ENCODE measurements at regions not wholly inside any gene's neighbourhood (a gene's known extent, or its start where the extent isn't known, plus 50 kb on each side); places are given as distances from the start of the nearest gene placed in this dataset.
A peak's percentile ranks its signal among the peaks of the same experiment; 100 is the strongest.

DNA sequence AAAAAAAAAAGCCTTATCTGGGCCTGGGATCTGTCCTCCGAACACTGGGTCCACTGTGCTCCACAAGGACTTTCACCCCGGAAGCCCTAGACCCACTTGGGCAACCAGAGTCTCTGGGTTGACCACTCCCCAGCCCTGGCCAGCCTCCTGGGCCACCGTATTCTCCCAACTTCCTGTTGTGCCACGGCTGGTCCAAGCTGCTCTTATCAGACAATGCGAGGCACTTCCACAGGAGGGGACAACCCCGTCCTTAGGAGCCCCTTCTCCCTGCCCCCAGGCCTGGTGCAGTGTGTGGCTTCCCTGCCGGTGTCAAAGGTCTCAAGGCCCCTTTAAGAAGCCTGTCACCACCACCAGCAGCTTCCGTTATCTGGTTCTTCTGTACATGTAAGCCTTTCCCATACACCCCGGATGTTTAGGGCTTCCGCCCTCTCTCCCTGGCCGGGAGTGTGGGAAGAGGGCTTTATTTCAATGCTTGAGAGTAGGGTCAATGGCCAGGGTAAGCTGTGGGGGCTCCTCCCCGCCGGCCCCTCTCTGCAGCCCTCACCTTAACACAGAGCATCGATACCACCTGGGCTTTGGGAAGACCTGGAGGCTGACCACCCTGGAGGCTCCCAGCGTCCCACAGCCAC is 313.0 kb downstream of the SEC14L1 start (continued):
- TF ChIP-seq MXD1 (CRISPR knock-in tag; IDR thresholded peaks at IDR 0.05; ENCODE audit: borderline replicate concordance, poor library complexity, severe bottlenecking) = no peak
- TF ChIP-seq AFF4 (CRISPR knock-in tag; IDR thresholded peaks at IDR 0.05) = no peak
- TF ChIP-seq, protein P1, sequence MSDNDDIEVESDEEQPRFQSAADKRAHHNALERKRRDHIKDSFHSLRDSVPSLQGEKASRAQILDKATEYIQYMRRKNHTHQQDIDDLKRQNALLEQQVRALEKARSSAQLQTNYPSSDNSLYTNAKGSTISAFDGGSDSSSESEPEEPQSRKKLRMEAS (CRISPR knock-in tag; IDR thresholded peaks at IDR 0.05) = no peak
- TF ChIP-seq ETS1 (conservative IDR thresholded peaks at IDR 0.05; ENCODE audit: control insufficient read depth, low read depth, low read length) = no peak
- TF ChIP-seq CUX1 (CRISPR knock-in tag; IDR thresholded peaks at IDR 0.05) = no peak
- no peak for TF ChIP-seq SMARCC2 (IDR thresholded peaks at IDR 0.05; ENCODE audit: low read depth)
- TF ChIP-seq ATF7 (IDR thresholded peaks at IDR 0.05) = peak; percentile 48; the same call in 1 of the 2 replicates
- no peak for TF ChIP-seq SNIP1 (IDR thresholded peaks at IDR 0.05; ENCODE audit: low read depth)
- no peak; the same call in 1 of the 2 replicates for TF ChIP-seq GATA2 (CRISPR knock-in tag; IDR thresholded peaks at IDR 0.05)
- no peak for TF ChIP-seq CBFB (CRISPR knock-in tag; IDR thresholded peaks at IDR 0.05)
- TF ChIP-seq GABPB1 (CRISPR knock-in tag; IDR thresholded peaks at IDR 0.05) = peak; percentile 61; the same call in 1 of the 2 replicates
- no peak for TF ChIP-seq CEBPZ (IDR thresholded peaks at IDR 0.05; ENCODE audit: borderline replicate concordance, low read depth, low read length)
